GM19240 (cell line): ENCODE measurements at regions not wholly inside any gene's neighbourhood (a gene's known extent, or its start where the extent isn't known, plus 50 kb on each side); places are given as distances from the start of the nearest gene placed in this dataset.
"Not testable (repeated sequence)": the region's sequence is repeated elsewhere in the genome, so short reads cannot be mapped to it uniquely, and the experiment has no call there.

Experiments used
- DNase-seq: peaks from one replicate; pipeline ENCODE4 v3.0.0; 2011; ENCODE audit warnings: low spot score; ENCODE audit not compliant: insufficient read length

DNA sequence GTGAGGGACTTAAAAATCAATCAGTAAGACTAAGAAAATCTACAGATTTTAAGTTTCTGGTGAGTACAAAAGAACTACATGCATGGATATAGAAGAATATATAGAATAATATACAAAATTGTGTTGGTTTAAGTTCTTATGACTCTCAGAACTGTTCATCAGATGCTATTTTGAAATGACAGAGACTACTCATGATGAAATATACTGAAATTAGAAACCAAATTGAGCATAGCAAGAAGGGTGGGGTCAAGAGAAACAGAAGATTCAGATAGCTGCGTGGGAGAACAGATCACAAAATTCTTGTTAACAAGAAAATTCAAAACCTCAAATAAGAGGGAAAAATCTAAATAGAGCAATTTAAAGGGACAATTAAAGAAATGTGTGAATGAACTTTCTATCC is 2125.3 kb upstream of the RAG2 start:
- DNase-seq: no peak

GRCh38 chr11:38721586-38722315 is 2123.7 kb upstream of the RAG2 start:
- DNase-seq: no peak

GRCh38 chr11:38718659-38719058 is 2120.6 kb upstream of the RAG2 start:
- DNase-seq: no peak

DNA sequence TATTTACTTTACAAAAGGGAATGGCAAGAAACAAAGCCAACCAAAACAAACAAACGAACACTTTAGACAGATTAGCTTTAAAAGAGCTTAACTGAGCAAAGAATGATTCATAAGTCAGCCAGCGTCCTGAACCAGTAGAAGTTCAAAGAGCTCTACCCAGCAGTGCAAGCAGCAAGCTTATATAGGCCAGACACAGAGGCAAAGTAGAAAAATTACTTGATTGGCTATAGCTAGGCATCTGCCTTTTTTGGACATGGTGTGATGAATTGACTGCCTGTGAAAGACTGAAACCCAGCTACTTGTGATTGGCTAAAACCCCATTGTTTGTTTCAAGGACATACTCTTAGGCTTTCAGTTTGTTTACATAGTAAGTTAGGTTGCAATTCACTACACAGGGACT is 2120.0 kb upstream of the RAG2 start:
- no peak for DNase-seq

GRCh38 chr11:38711110-38711509 is 2113.1 kb upstream of the RAG2 start:
- DNase-seq: no peak

GRCh38 chr11:38710262-38710661 is 2112.2 kb upstream of the RAG2 start:
- DNase-seq: no peak

DNA sequence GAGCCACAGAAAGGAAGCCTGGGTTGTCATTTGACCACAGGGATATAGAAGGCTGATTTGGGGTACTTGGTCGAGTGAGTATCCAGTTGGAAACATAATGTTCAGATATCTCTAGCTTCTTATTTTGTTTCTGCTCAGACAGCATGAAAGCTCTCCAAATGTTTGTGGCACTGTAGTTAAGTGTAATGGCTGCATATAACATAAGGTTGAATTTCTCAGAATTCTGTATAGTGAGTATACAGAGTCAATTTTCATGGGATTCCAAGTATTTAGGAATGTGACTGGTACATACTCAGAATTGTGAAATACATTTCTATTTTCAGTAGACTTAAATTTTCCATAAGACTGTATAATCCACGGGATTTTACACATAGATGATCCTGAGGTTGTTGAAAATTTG is 2102.1 kb upstream of the RAG2 start:
- DNase-seq: no peak

DNA sequence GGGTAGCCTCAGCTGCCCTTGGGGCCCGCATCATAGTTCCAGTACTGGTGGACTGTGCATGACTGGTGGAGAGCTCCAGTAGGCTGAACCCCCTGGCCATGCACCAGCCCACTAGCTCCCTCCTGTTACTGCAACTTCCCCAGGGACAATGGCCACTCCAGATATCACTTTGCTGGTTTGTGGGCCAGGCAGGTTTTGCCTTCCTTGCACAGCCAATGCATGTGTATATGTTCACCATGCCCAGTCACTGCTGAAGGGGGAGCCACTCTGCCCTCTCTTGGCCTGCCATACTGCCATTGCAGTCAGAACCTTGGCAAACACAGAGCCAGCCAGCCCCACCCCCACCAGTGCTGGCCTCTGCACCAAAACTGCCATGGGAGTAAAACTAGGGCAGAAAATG is 2095.3 kb upstream of the RAG2 start:
- DNase-seq: no peak

DNA sequence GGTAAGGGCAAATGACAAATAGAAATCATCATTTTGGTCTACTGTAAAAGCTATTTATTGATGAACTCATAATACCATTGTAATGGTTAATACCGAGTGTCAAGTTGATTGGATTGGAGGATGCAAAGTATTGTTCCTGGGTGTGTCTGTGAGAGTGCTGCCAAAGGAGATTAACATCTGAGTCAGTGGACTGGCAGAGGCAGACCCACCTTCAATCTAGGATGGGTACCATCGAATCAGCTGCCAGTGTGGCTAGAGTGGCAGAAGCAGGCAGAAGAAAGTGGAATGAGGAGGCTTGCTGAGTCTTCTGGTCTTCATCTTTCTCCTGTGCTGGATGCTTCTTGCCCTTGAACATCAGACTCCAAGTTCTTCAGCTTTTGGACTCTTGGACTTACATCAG is 2092.2 kb upstream of the RAG2 start:
- not testable (repeated sequence) for DNase-seq

DNA sequence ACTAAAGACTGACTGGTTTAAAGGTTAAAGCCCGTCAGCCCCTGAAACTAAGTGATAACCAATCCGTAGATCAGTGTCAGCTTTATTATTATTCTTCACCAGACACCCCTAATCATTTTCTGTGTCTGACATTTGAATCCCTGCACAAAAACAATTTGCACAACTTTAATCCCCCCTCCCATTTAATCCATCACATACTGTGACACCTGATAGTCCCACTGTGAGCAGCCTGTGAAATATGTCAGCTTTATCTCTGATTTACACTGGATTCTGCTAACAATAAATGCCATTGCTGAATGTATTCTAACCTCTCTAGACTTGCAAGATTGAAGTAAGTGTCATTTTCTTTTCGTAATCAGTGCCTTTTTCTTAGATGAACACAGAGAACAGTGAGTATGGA is 2089.0 kb upstream of the RAG2 start:
- DNase-seq: no peak

DNA sequence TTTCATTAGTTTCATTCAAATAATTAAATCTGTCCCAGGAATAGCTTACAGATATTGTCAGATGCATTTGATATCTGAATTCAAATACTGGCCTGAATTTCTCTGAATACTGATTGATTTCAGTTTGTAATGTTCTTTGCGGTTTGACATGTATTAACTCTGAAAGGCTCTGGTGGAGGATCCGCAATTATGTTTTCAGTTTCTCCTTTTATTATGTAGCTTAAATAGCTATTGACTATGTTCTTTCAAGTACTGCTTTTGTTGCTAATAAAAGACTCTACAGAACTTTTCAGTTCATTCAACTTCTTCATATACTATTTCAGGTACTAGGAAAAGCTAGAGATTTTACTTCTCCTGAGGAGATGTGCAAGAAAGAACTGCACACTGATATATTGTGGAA is 2085.4 kb upstream of the RAG2 start:
- DNase-seq: no peak

- no peak for DNase-seq
Observed at GRCh38 chr11:38680746-38681145, 2082.7 kb upstream of the RAG2 start.

- no peak for DNase-seq
Observed at GRCh38 chr11:38680166-38680565, 2082.1 kb upstream of the RAG2 start.

DNA sequence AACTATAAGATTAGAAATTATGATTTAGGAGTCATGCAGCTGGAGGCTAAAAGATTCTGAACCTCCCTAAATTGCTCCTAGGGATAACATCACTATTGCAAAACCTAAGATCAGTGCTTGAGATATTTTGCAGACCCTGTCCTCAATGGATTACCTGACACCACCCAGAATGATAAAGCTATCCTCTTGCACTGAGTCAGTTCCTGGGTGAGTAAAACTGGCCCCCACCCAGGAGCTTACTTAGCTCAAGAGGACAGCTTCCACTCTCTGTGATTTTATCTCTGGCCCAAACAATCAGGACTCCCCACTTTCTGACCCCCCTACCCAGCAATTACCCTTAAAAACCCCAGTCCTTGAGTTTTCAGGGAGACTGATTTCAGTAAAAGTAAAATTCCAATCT is 2074.4 kb upstream of the RAG2 start:
- DNase-seq: no peak

DNA sequence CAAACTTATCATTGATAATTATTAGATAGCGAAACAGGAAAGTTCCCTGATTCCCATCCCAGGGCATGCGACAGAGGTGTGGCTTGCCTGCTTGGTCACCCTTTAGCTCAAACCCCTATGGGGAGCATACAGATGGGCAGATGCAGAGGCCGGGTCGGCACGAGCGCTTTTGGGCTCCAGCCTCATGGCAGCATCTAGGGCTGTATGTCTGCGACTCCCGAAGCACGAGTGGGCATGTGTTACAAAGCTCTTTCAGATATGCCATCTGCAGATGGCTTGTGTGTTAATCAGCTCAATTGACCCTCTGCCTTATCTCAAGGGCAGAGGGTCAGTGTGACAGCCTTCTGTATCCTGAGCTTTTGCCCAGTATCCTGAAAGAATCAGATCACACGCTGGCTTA is 2069.3 kb upstream of the RAG2 start:
- DNase-seq: no peak

- no peak for DNase-seq
Observed at GRCh38 chr11:38648604-38649003, 2050.6 kb upstream of the RAG2 start.

GRCh38 chr11:38646382-38646781 is 2048.3 kb upstream of the RAG2 start:
- no peak for DNase-seq

DNA sequence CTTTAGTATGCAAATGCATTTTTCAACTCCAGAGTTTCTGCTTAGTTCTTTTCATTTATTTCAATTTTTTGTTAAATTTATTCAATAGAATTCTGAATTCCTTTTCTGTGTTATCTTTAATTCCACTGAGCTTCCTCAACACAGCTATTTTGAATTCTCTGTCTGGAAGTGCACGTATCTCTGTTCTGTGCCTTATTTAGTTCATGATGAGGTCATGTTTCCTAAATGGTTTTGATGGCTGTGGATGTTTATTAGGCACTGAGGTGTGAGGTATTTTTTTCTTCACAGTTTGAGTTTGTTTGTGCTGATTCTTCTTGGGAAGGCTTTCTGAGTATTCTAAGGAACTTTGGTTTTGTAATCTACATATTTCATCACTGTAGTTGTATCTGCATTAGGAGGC is 2042.8 kb upstream of the RAG2 start:
- DNase-seq: no peak

DNA sequence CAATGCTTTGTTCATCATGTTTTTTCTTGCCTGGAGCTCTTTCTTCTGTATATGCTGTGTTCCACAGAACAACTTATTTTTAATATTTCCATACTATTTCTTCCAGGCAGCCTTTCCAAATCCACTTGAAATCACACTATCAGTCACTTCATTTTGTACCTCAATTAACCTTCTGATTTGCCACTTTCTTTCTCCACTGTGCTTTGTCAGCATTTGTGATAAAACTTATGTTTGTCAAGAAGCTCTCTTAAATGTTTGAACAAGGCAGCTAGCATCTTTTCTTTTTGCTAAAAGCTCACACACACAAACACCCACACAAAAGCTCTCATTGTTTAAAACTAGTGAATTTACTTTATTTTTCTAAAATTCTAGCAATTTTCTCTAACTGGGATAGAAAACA is 2014.7 kb upstream of the RAG2 start:
- no peak for DNase-seq

- DNase-seq: not testable (repeated sequence)
Observed at GRCh38 chr11:38601371-38601770, 2003.3 kb upstream of the RAG2 start.

GRCh38 chr11:38598418-38598817 is 2000.4 kb upstream of the RAG2 start:
- DNase-seq: no peak

GRCh38 chr11:38595359-38596016 is 1997.5 kb upstream of the RAG2 start:
- not testable (repeated sequence) for DNase-seq

DNA sequence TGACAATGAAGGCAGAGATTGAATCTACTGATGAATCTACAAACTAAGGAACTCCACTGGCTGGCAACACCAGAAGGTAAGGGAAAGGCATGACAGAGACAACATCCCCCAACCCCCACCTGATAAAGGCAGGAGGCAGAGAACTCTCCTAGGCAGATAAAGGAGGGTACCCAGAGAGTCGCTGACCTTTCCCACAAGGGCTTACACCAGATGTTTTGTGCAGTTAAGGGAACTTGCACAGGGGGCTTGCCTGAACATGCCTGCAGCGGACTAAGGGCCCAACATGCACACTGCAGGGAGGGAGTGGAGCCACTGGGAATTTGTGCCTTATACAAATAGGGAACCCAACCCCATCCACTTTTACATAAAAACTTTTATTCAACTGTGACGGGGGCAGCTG is 1996.9 kb upstream of the RAG2 start:
- no peak for DNase-seq
